HCT116 (cell line): ENCODE measurements at regions not wholly inside any gene's neighbourhood (a gene's known extent, or its start where the extent isn't known, plus 50 kb on each side); places are given as distances from the start of the nearest gene placed in this dataset.

Experiments used
- EGR1 ChIP-seq: IDR thresholded peaks from 2 replicates; pipeline ENCODE4 v1.6.1; 2012; ENCODE audit warnings: low read depth
- ELF1 ChIP-seq: IDR thresholded peaks from 2 replicates; pipeline ENCODE4 v1.6.1; 2012; ENCODE audit warnings: low read depth, borderline replicate concordance
- JUND ChIP-seq: IDR thresholded peaks from 2 replicates; pipeline ENCODE4 v1.6.1; 2012
- MAX ChIP-seq: IDR thresholded peaks from 2 replicates; pipeline ENCODE4 v1.6.1; 2012
- POLR2A ChIP-seq: IDR thresholded peaks from 2 replicates; pipeline ENCODE4 v1.7.0; 2011; ENCODE audit warnings: borderline replicate concordance; ENCODE audit not compliant: insufficient read depth, insufficient read length; ENCODE audit errors: extremely low read depth
- YY1 ChIP-seq: IDR thresholded peaks from 2 replicates; pipeline ENCODE4 v1.6.1; 2011; ENCODE audit warnings: low read length, low read depth, moderate library complexity, mild to moderate bottlenecking; ENCODE audit not compliant: insufficient replicate concordance; ENCODE audit errors: extremely low read depth
- ZFX ChIP-seq: fragments of 450-650 bp; IDR thresholded peaks from 2 replicates; pipeline ENCODE4 v1.6.1; 2017
- TF ChIP-seq, protein P1 (sequence below), 3 experiments: fragments of 200-600 bp in 1 of 3; sonication (generic) in 1 of 3; IDR thresholded peaks in 2 of 3; conservative IDR thresholded peaks in 1 of 3; 2 replicates each; pipeline ENCODE4 v1.5.1; 2012 to 2017; ENCODE audit warnings: low read depth in 2 of 3, low read length in 2 of 3, antibody characterized with exemption in 1 of 3, borderline replicate concordance in 1 of 3, control low read depth in 1 of 3, mild to moderate bottlenecking in 1 of 3, mixed read lengths in 1 of 3, mixed run types in 1 of 3, moderate library complexity in 1 of 3; ENCODE audit not compliant: insufficient read depth in 1 of 3
- TF ChIP-seq, protein P2 (sequence below): IDR thresholded peaks from 2 replicates; pipeline ENCODE4 v1.6.1; 2012; ENCODE audit warnings: low read depth

GRCh38 chr3:41120460-41120859, 78.8 kb upstream of the CTNNB1 start:
- TF ChIP-seq, protein P1, sequence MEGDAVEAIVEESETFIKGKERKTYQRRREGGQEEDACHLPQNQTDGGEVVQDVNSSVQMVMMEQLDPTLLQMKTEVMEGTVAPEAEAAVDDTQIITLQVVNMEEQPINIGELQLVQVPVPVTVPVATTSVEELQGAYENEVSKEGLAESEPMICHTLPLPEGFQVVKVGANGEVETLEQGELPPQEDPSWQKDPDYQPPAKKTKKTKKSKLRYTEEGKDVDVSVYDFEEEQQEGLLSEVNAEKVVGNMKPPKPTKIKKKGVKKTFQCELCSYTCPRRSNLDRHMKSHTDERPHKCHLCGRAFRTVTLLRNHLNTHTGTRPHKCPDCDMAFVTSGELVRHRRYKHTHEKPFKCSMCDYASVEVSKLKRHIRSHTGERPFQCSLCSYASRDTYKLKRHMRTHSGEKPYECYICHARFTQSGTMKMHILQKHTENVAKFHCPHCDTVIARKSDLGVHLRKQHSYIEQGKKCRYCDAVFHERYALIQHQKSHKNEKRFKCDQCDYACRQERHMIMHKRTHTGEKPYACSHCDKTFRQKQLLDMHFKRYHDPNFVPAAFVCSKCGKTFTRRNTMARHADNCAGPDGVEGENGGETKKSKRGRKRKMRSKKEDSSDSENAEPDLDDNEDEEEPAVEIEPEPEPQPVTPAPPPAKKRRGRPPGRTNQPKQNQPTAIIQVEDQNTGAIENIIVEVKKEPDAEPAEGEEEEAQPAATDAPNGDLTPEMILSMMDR (IDR thresholded peaks at IDR 0.05 in 2 of 3, conservative IDR thresholded peaks at IDR 0.05 in 1 of 3; ENCODE audit: borderline replicate concordance in 1 of 3, insufficient read depth in 1 of 3, low read depth in 2 of 3, low read length in 2 of 3) = no peak
- TF ChIP-seq POLR2A = no peak
- no peak for TF ChIP-seq EGR1
- no peak for TF ChIP-seq JUND
- no peak for TF ChIP-seq YY1
- no peak for TF ChIP-seq MAX
- TF ChIP-seq ZFX = no peak
- TF ChIP-seq, protein P2, sequence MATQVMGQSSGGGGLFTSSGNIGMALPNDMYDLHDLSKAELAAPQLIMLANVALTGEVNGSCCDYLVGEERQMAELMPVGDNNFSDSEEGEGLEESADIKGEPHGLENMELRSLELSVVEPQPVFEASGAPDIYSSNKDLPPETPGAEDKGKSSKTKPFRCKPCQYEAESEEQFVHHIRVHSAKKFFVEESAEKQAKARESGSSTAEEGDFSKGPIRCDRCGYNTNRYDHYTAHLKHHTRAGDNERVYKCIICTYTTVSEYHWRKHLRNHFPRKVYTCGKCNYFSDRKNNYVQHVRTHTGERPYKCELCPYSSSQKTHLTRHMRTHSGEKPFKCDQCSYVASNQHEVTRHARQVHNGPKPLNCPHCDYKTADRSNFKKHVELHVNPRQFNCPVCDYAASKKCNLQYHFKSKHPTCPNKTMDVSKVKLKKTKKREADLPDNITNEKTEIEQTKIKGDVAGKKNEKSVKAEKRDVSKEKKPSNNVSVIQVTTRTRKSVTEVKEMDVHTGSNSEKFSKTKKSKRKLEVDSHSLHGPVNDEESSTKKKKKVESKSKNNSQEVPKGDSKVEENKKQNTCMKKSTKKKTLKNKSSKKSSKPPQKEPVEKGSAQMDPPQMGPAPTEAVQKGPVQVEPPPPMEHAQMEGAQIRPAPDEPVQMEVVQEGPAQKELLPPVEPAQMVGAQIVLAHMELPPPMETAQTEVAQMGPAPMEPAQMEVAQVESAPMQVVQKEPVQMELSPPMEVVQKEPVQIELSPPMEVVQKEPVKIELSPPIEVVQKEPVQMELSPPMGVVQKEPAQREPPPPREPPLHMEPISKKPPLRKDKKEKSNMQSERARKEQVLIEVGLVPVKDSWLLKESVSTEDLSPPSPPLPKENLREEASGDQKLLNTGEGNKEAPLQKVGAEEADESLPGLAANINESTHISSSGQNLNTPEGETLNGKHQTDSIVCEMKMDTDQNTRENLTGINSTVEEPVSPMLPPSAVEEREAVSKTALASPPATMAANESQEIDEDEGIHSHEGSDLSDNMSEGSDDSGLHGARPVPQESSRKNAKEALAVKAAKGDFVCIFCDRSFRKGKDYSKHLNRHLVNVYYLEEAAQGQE = no peak
- no peak for TF ChIP-seq ELF1
